ENCODE measurements at regions not wholly inside any gene's neighbourhood (a gene's known extent, or its start where the extent isn't known, plus 50 kb on each side); places are given as distances from the start of the nearest gene placed in this dataset.

DNA sequence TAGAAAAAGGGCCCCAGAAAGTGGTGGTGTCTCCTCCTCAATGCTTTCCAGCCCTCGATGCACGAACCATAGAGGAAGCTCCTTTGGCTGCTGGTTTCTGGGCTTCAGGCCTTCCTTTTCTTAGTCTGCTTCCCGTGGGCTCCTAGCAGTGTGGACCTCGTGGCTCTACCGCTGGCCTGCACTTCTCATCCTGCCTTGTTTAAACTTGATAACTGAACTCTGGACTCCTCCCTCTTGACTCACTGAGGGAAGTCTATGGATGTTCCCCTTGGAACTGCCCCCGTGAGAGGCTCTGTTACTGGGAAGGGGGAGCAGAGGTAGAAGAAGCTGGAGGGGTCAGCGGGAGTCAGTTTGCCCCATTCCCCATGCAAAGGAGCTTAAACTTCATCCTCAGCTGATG lies 75.3 kb upstream of the WDR26 start (continued):
- TF ChIP-seq, protein P1, sequence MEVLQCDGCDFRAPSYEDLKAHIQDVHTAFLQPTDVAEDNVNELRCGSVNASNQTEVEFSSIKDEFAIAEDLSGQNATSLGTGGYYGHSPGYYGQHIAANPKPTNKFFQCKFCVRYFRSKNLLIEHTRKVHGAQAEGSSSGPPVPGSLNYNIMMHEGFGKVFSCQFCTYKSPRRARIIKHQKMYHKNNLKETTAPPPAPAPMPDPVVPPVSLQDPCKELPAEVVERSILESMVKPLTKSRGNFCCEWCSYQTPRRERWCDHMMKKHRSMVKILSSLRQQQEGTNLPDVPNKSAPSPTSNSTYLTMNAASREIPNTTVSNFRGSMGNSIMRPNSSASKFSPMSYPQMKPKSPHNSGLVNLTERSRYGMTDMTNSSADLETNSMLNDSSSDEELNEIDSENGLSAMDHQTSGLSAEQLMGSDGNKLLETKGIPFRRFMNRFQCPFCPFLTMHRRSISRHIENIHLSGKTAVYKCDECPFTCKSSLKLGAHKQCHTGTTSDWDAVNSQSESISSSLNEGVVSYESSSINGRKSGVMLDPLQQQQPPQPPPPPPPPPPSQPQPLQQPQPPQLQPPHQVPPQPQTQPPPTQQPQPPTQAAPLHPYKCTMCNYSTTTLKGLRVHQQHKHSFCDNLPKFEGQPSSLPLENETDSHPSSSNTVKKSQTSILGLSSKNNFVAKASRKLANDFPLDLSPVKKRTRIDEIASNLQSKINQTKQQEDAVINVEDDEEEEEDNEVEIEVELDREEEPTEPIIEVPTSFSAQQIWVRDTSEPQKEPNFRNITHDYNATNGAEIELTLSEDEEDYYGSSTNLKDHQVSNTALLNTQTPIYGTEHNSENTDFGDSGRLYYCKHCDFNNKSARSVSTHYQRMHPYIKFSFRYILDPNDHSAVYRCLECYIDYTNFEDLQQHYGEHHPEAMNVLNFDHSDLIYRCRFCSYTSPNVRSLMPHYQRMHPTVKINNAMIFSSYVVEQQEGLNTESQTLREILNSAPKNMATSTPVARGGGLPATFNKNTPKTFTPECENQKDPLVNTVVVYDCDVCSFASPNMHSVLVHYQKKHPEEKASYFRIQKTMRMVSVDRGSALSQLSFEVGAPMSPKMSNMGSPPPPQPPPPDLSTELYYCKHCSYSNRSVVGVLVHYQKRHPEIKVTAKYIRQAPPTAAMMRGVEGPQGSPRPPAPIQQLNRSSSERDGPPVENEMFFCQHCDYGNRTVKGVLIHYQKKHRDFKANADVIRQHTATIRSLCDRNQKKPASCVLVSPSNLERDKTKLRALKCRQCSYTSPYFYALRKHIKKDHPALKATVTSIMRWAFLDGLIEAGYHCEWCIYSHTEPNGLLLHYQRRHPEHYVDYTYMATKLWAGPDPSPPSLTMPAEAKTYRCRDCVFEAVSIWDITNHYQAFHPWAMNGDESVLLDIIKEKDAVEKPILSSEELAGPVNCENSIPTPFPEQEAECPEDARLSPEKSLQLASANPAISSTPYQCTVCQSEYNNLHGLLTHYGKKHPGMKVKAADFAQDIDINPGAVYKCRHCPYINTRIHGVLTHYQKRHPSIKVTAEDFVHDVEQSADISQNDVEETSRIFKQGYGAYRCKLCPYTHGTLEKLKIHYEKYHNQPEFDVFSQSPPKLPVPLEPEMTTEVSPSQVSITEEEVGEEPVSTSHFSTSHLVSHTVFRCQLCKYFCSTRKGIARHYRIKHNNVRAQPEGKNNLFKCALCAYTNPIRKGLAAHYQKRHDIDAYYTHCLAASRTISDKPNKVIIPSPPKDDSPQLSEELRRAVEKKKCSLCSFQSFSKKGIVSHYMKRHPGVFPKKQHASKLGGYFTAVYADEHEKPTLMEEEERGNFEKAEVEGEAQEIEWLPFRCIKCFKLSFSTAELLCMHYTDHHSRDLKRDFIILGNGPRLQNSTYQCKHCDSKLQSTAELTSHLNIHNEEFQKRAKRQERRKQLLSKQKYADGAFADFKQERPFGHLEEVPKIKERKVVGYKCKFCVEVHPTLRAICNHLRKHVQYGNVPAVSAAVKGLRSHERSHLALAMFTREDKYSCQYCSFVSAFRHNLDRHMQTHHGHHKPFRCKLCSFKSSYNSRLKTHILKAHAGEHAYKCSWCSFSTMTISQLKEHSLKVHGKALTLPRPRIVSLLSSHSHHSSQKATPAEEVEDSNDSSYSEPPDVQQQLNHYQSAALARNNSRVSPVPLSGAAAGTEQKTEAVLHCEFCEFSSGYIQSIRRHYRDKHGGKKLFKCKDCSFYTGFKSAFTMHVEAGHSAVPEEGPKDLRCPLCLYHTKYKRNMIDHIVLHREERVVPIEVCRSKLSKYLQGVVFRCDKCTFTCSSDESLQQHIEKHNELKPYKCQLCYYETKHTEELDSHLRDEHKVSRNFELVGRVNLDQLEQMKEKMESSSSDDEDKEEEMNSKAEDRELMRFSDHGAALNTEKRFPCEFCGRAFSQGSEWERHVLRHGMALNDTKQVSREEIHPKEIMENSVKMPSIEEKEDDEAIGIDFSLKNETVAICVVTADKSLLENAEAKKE (CRISPR knock-in tag; IDR thresholded peaks at IDR 0.05): no peak
- TF ChIP-seq ZNF331 (CRISPR knock-in tag; IDR thresholded peaks at IDR 0.05; ENCODE audit: low read depth): no peak

DNA sequence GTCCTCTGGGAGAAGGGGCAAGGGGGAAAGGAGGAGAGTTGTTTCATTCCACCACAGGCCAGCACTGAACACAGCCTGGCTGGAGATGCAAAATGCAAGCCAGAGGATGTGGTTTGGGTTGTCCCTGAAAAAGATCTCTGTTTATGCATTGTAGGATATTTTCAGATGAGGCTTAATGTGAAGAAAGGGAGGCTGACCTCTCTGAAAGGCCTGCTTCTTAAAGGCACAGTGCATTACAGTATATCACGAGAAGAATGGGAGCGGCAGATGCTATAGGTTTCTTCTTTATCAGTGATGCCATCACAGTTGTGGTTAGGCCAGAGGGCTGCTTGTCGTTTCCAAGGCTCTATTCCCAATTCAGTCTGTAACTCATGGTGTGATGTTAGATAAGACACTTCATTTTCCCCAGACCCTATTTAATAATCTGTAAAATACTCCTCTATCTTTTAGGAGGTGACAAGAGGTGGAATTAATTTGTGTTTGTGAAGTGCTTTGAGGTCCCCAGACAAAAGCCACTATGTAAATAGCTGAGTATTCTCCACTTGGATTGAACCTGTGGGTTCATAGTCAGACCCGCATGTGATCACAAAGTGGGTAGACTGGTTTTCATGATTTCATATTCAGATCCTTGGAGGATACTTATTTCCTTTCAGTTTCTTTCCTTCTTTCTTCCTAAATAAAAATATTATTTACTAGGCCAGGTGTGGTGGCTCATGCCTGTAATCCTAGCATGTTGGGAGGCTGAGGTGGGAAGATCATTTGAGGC lies 76.5 kb upstream of the WDR26 start:
- no peak for ATAC-seq
- Histone ChIP-seq H2AFZ (peak overlapping the region; percentile 63; the same call in 1 of the 2 replicates), H3K4me2 (no peak overlapping the region)
- TF ChIP-seq CREB1 (CRISPR knock-in tag; IDR thresholded peaks at IDR 0.05; ENCODE audit: low read depth): no peak
- TF ChIP-seq STAT1 (IDR thresholded peaks at IDR 0.05; ENCODE audit: unreplicated experiment): no peak
- TF ChIP-seq, protein P1 (CRISPR knock-in tag; IDR thresholded peaks at IDR 0.05): no peak
- no peak for TF ChIP-seq POLR2AphosphoS5 (IDR thresholded peaks at IDR 0.05; ENCODE audit: low read depth)

More for the DNA sequence above, 76.5 kb upstream of the WDR26 start:
- Histone ChIP-seq H3K9me2 (ENCODE audit: insufficient read depth) (no peaks in the 10 kb centered on the region), H3K4me3 (no peak overlapping the region), H3F3A (replicated peaks; ENCODE audit: low read depth) (no peaks in the 10 kb centered on the region), H3K27me3 (ENCODE audit: insufficient read depth) (no peaks in the 10 kb centered on the region), H3K79me2 (replicated peaks; ENCODE audit: insufficient read depth) (no peaks in the 10 kb centered on the region), H3K4me1 (ENCODE audit: insufficient read depth) (peaks cover 6% of the 10 kb centered on the region), H3K27ac (ENCODE audit: low read depth) (no peak overlapping the region), H4K20me1 (replicated peaks; ENCODE audit: insufficient read depth) (no peaks in the 10 kb centered on the region), H3K36me3 (ENCODE audit: insufficient read depth) (no peaks in the 10 kb centered on the region)
- Mint-ChIP-seq H3K27me3 (ENCODE audit: insufficient read depth, low read depth, poor library complexity) (peaks cover 12% of the 10 kb centered on the region), H3K36me3 (ENCODE audit: low read depth) (no peaks in the 10 kb centered on the region), H3K9me3 (no peaks in the 10 kb centered on the region), H3K4me1 (peaks cover 18% of the 10 kb centered on the region), H3K4me3 (no peak overlapping the region), H3K27ac (no peak overlapping the region)
- DNase-seq (ENCODE audit: low spot score): no peak
